Jurkat, Clone E6-1 (cell line): ENCODE measurements at regions not wholly inside any gene's neighbourhood (a gene's known extent, or its start where the extent isn't known, plus 50 kb on each side); places are given as distances from the start of the nearest gene placed in this dataset.

Experiments used
- DNase-seq: peaks from one replicate; pipeline ENCODE4 v3.0.0-alpha.2; 2011; ENCODE audit warnings: low read depth, low spot score
- H3K4me3 ChIP-seq: 2 replicates; pipeline ENCODE4 v1.5.1; 2011; ENCODE audit warnings: mild to moderate bottlenecking, low read length, control low read depth, moderate library complexity

- no peak overlapping the region for H3K4me3 ChIP-seq
- DNase-seq: no peak
Observed at GRCh38 chrX:25275159-25275558, 259.4 kb upstream of the ARX start.

GRCh38 chrX:25241461-25241860 is 225.7 kb upstream of the ARX start:
- DNase-seq: no peak

GRCh38 chrX:25226151-25226550 is 210.4 kb upstream of the ARX start:
- DNase-seq: no peak
- H3K4me3 ChIP-seq: no peak overlapping the region

More at GRCh38 chrX:25241461-25241860, 225.7 kb upstream of the ARX start:
- H3K4me3 ChIP-seq: no peak overlapping the region

- no peak overlapping the region for H3K4me3 ChIP-seq
- no peak for DNase-seq
Observed at GRCh38 chrX:25219480-25219879, 203.7 kb upstream of the ARX start.

GRCh38 chrX:25213611-25214010 is 197.8 kb upstream of the ARX start:
- H3K4me3 ChIP-seq: no peak overlapping the region
- DNase-seq: no peak

- no peak for DNase-seq
- H3K4me3 ChIP-seq: no peak overlapping the region
Observed at GRCh38 chrX:25207803-25208475, 192.2 kb upstream of the ARX start.

GRCh38 chrX:25206778-25207177 is 191.0 kb upstream of the ARX start:
- no peak for DNase-seq
- H3K4me3 ChIP-seq: no peak overlapping the region

- no peak for DNase-seq
- no peak overlapping the region for H3K4me3 ChIP-seq
Observed at GRCh38 chrX:25204182-25204581, 188.4 kb upstream of the ARX start.

- H3K4me3 ChIP-seq: no peak overlapping the region
- no peak for DNase-seq
Observed at GRCh38 chrX:25202827-25203226, 187.1 kb upstream of the ARX start.

GRCh38 chrX:25198891-25199290 is 183.1 kb upstream of the ARX start:
- no peak overlapping the region for H3K4me3 ChIP-seq
- no peak for DNase-seq

- no peak overlapping the region for H3K4me3 ChIP-seq
- no peak for DNase-seq
Observed at GRCh38 chrX:25198253-25198652, 182.5 kb upstream of the ARX start.

- DNase-seq: no peak
- no peak overlapping the region for H3K4me3 ChIP-seq
Observed at GRCh38 chrX:25196221-25196620, 180.5 kb upstream of the ARX start.

- DNase-seq: no peak
Observed at GRCh38 chrX:25191403-25191802, 175.6 kb upstream of the ARX start.

GRCh38 chrX:25181775-25182174 is 166.0 kb upstream of the ARX start:
- no peak overlapping the region for H3K4me3 ChIP-seq

More at GRCh38 chrX:25191403-25191802, 175.6 kb upstream of the ARX start:
- no peak overlapping the region for H3K4me3 ChIP-seq

GRCh38 chrX:25180242-25180641 is 164.5 kb upstream of the ARX start:
- no peak for DNase-seq
- H3K4me3 ChIP-seq: no peak overlapping the region

More at GRCh38 chrX:25181775-25182174, 166.0 kb upstream of the ARX start:
- no peak for DNase-seq

- DNase-seq: no peak
- no peak overlapping the region for H3K4me3 ChIP-seq
Observed at GRCh38 chrX:25178555-25178954, 162.8 kb upstream of the ARX start.

- no peak overlapping the region for H3K4me3 ChIP-seq
Observed at GRCh38 chrX:25175743-25176142, 160.0 kb upstream of the ARX start.

GRCh38 chrX:25175171-25175570 is 159.4 kb upstream of the ARX start:
- no peak for DNase-seq
- H3K4me3 ChIP-seq: no peak overlapping the region

More at GRCh38 chrX:25175743-25176142, 160.0 kb upstream of the ARX start:
- no peak for DNase-seq

GRCh38 chrX:25166546-25166945 is 150.8 kb upstream of the ARX start:
- no peak overlapping the region for H3K4me3 ChIP-seq
- DNase-seq: no peak

- H3K4me3 ChIP-seq: no peak overlapping the region
- DNase-seq: no peak
Observed at GRCh38 chrX:25166145-25166544, 150.4 kb upstream of the ARX start.

- no peak for DNase-seq
- no peak overlapping the region for H3K4me3 ChIP-seq
Observed at GRCh38 chrX:25158635-25159034, 142.9 kb upstream of the ARX start.
